IMR-90 (cell line): ENCODE measurements at regions not wholly inside any gene's neighbourhood (a gene's known extent, or its start where the extent isn't known, plus 50 kb on each side); places are given as distances from the start of the nearest gene placed in this dataset.
"Not testable (repeated sequence)": the region's sequence is repeated elsewhere in the genome, so short reads cannot be mapped to it uniquely, and the experiment has no call there.

ENCODE experiments used
- ATAC-seq: fragments of 200-7000 bp; cut with Tn5 transposase; 2 replicates; pipeline ENCODE4 v1.9.1; 2020; ENCODE audit warnings: low read depth, mild to moderate bottlenecking, moderate library complexity
- BruUV-seq: library from RNA; stranded (reverse); fragments of 400-500 nt; replicated peaks from 2 replicates; lab custom pipeline; 2021; lab: Mats Ljungman, UMichigan
- CTCF ChIA-PET: fragments of 300-600 bp; formaldehyde crosslinking; extraction: SDS; loops from one replicate; lab custom pipeline; 2021; ENCODE audit warnings: antibody characterized with exemption; lab: Yijun Ruan, JAX
- POLR2A ChIA-PET: fragments of 300-600 bp; sonication (Branson Sonifier 250); formaldehyde crosslinking; loops from one replicate; lab custom pipeline; 2022; ENCODE audit warnings: antibody characterized with exemption; ENCODE audit not compliant: unreplicated experiment; lab: Charles Lee
- DNase-seq: peaks from one replicate; pipeline ENCODE4 v3.0.0; 2013
- H2AFZ ChIP-seq: replicated peaks from 2 replicates; pipeline ENCODE3; 2013; ENCODE audit warnings: low read length, mild to moderate bottlenecking; ENCODE audit not compliant: poor library complexity
- H2AK5ac ChIP-seq: 2 replicates; pipeline ENCODE4 v1.6.1; 2013; ENCODE audit warnings: low read depth, low read length, inconsistent platforms
- H2AK9ac ChIP-seq: replicated peaks from 2 replicates; pipeline ENCODE3; 2013; ENCODE audit warnings: mild to moderate bottlenecking, low read depth, low read length, moderate library complexity; ENCODE audit not compliant: poor library complexity
- H2BK120ac ChIP-seq: 2 replicates; pipeline ENCODE4 v1.6.1; 2013; ENCODE audit warnings: low read depth, low read length, inconsistent platforms
- H2BK15ac ChIP-seq: 3 replicates; pipeline ENCODE4 v1.6.1; 2013; ENCODE audit warnings: low read depth, low read length, inconsistent platforms
- H2BK20ac ChIP-seq: 2 replicates; pipeline ENCODE4 v1.6.1; 2013; ENCODE audit warnings: low read depth, mild to moderate bottlenecking, inconsistent platforms, low read length, moderate library complexity
- H2BK5ac ChIP-seq: 2 replicates; pipeline ENCODE4 v1.6.1; 2013; ENCODE audit warnings: mild to moderate bottlenecking, low read depth, low read length, inconsistent platforms; ENCODE audit not compliant: poor library complexity, severe bottlenecking
- H3K14ac ChIP-seq: replicated peaks from 2 replicates; pipeline ENCODE4 v1.6.1; 2013; ENCODE audit warnings: low read depth, low read length, inconsistent platforms
- H3K18ac ChIP-seq: 2 replicates; pipeline ENCODE4 v1.6.1; 2013; ENCODE audit warnings: low read depth, low read length, control low read depth
- H3K23ac ChIP-seq: 2 replicates; pipeline ENCODE4 v1.6.1; 2013; ENCODE audit warnings: low read depth, low read length, inconsistent platforms
- H3K27ac ChIP-seq: 2 replicates; pipeline ENCODE4 v1.5.1; 2013; ENCODE audit warnings: mild to moderate bottlenecking, control low read depth, low read length; ENCODE audit not compliant: insufficient read depth
- H3K27me3 ChIP-seq: 2 replicates; pipeline ENCODE4 v1.6.1; 2013; ENCODE audit warnings: low read length; ENCODE audit not compliant: control insufficient read depth, insufficient read depth
- H3K36me3 ChIP-seq: 2 replicates; pipeline ENCODE4 v1.6.1; 2013; ENCODE audit warnings: low read length, mixed read lengths; ENCODE audit not compliant: control insufficient read depth, insufficient read depth
- H3K4ac ChIP-seq: 2 replicates; pipeline ENCODE4 v1.6.1; 2013; ENCODE audit warnings: low read depth, low read length, inconsistent platforms
- H3K4me1 ChIP-seq: 2 replicates; pipeline ENCODE4 v1.6.1; 2013; ENCODE audit warnings: low read length, mixed read lengths; ENCODE audit not compliant: control insufficient read depth, insufficient read depth
- H3K4me2 ChIP-seq: 2 replicates; pipeline ENCODE4 v1.6.1; 2013; ENCODE audit warnings: low read depth, mild to moderate bottlenecking, control low read depth, low read length, moderate library complexity
- H3K4me3 ChIP-seq: 2 replicates; pipeline ENCODE4 v1.5.1; 2013; ENCODE audit warnings: low read depth, mild to moderate bottlenecking, control low read depth, low read length, moderate library complexity; ENCODE audit not compliant: insufficient read depth
- H3K56ac ChIP-seq: 2 replicates; pipeline ENCODE4 v1.6.1; 2013; ENCODE audit warnings: low read length, inconsistent platforms; ENCODE audit not compliant: insufficient read depth; ENCODE audit errors: extremely low read depth
- H3K79me1 ChIP-seq, 2 experiments: 2 replicates each; pipeline ENCODE4 v1.6.1; 2013; ENCODE audit warnings: low read length in 2 of 2, inconsistent platforms in 1 of 2, low read depth in 1 of 2
- H3K9ac ChIP-seq: 2 replicates; pipeline ENCODE4 v1.6.1; 2013; ENCODE audit warnings: low read depth, low read length, control low read depth
- H3K9me1 ChIP-seq: 2 replicates; pipeline ENCODE4 v1.6.1; 2013; ENCODE audit warnings: low read length, inconsistent platforms; ENCODE audit not compliant: insufficient read depth
- H3K9me3 ChIP-seq: 2 replicates; pipeline ENCODE4 v1.6.1; 2013; ENCODE audit warnings: low read length; ENCODE audit not compliant: control insufficient read depth, insufficient read depth
- H4K20me1 ChIP-seq: 2 replicates; pipeline ENCODE4 v1.6.1; 2013; ENCODE audit warnings: low read length, inconsistent platforms; ENCODE audit not compliant: insufficient read depth
- H4K5ac ChIP-seq: 2 replicates; pipeline ENCODE4 v1.6.1; 2013; ENCODE audit warnings: mild to moderate bottlenecking, low read depth, low read length, control low read depth
- H4K8ac ChIP-seq, 2 experiments: 2 replicates each; pipeline ENCODE4 v1.6.1; 2013; ENCODE audit warnings: low read depth in 2 of 2, low read length in 2 of 2, control low read depth in 1 of 2, inconsistent platforms in 1 of 2
- H4K91ac ChIP-seq: 2 replicates; pipeline ENCODE4 v1.6.1; 2013; ENCODE audit warnings: low read depth, low read length, inconsistent platforms; ENCODE audit not compliant: insufficient read depth
- WGBS, 2 experiments: methylation state at CpG; one replicate each; pipeline versions ENCODE4 v1.1.5 to v1.1.7; 2013; ENCODE audit warnings: missing lambda C conversion rate in 2 of 2; ENCODE audit not compliant: insufficient read length in 1 of 2; ENCODE audit errors: extremely low coverage in 2 of 2; 5-methylcytosine and 5-hydroxymethylcytosine counted together
- dilution Hi-C: fragments of 300-500 bp; cut with HindIII; formaldehyde crosslinking; loops from one replicate; pipeline ENCODE4 v1.14.3; 2018; ENCODE audit warnings: low sequenced_read_pairs; ENCODE audit not compliant: unreplicated experiment
- in situ Hi-C: fragments of 300-500 bp; cut with MboI; formaldehyde crosslinking; loops from 3 replicates; pipeline ENCODE4 v1.14.3; 2019; ENCODE audit warnings: low sequenced_read_pairs, inconsistent platforms, mixed read lengths
- intact Hi-C: fragments of 100-400 bp; cut with micrococcal nuclease; formaldehyde crosslinking; loops from 2 replicates; pipeline ENCODE4 v1.10.0; 2022

DNA sequence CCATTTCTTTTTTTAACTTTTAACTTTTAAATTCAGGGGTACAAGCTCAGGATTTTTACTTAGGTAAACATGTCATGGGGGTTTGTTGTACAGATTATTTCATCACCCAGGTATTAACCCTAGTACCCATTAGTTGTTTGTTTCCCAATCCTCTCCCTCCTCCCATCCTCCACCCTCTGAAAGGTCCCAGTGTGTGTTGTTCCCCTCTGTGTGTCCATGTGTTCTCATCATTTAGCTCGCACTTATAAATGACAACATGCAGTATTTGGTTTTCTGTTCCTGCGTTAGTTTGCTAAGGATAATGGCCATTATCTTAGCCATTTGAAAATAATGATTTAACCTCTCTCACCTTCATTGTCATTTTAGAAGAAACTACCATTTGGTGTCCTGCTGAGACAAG lies 684.9 kb downstream of the MAFB start:
- H2BK5ac ChIP-seq, H3K9me3 ChIP-seq, H3K4ac ChIP-seq, ATAC-seq, H2AK5ac ChIP-seq, H3K27me3 ChIP-seq, H3K36me3 ChIP-seq, H2AFZ ChIP-seq, H2AK9ac ChIP-seq, H3K18ac ChIP-seq, CTCF ChIA-PET, H4K8ac ChIP-seq, H3K14ac ChIP-seq, H2BK20ac ChIP-seq, dilution Hi-C loops, H3K56ac ChIP-seq, H2BK120ac ChIP-seq, H4K91ac ChIP-seq, H3K4me2 ChIP-seq, H2BK15ac ChIP-seq, H4K5ac ChIP-seq, intact Hi-C loops, H3K23ac ChIP-seq, H3K79me1 ChIP-seq, in situ Hi-C loops, BruUV-seq, H3K9me1 ChIP-seq, H4K20me1 ChIP-seq, H3K27ac ChIP-seq, H3K4me3 ChIP-seq, H3K9ac ChIP-seq, H3K4me1 ChIP-seq, DNase-seq: not testable (repeated sequence)
- POLR2A ChIA-PET = interaction anchor here (0.6 kb wide), 1 partner anchor 48 kb away, joined by 3 read pairs; no protein-coding TSS in a partner anchor
- no CpG with 5 or more reads among the region's 2 CpGs for WGBS, 2 experiments
